22Rv1 (cell line): ENCODE measurements at regions not wholly inside any gene's neighbourhood (a gene's known extent, or its start where the extent isn't known, plus 50 kb on each side); places are given as distances from the start of the nearest gene placed in this dataset.

Experiments
- ZFX ChIP-seq: fragments of 450-650 bp; IDR thresholded peaks from 2 replicates; pipeline ENCODE4 v1.6.1; 2017; ENCODE audit warnings: antibody characterized with exemption, borderline replicate concordance
- TF ChIP-seq, protein P1 (sequence below): fragments of 450-650 bp; IDR thresholded peaks from 2 replicates; pipeline ENCODE4 v1.5.1; 2017; ENCODE audit warnings: mild to moderate bottlenecking

DNA sequence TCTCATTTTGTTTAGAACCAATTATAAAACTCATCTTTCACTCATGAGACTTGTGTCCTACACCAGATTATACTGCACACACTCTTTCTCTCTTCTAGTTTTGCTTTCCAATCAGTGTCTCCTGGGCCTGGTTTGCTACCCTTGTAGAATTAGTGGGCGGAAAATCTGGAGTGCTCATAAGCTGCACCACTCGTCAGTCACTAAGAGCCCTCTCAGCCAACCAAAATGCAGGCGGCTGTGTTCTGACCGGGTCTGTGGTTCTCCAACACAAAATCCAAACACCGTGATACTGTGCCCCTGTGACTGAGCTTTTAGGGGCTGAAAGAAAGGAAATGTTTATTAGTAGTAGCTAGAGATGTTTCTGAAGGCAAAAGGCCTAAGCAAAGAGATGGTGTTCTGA lies 83.7 kb upstream of the OBI1 start:
- TF ChIP-seq, protein P1, sequence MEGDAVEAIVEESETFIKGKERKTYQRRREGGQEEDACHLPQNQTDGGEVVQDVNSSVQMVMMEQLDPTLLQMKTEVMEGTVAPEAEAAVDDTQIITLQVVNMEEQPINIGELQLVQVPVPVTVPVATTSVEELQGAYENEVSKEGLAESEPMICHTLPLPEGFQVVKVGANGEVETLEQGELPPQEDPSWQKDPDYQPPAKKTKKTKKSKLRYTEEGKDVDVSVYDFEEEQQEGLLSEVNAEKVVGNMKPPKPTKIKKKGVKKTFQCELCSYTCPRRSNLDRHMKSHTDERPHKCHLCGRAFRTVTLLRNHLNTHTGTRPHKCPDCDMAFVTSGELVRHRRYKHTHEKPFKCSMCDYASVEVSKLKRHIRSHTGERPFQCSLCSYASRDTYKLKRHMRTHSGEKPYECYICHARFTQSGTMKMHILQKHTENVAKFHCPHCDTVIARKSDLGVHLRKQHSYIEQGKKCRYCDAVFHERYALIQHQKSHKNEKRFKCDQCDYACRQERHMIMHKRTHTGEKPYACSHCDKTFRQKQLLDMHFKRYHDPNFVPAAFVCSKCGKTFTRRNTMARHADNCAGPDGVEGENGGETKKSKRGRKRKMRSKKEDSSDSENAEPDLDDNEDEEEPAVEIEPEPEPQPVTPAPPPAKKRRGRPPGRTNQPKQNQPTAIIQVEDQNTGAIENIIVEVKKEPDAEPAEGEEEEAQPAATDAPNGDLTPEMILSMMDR = no peak
- no peak for TF ChIP-seq ZFX
